COLO668 (cell line): ENCODE measurements at regions not wholly inside any gene's neighbourhood (a gene's known extent, or its start where the extent isn't known, plus 50 kb on each side); places are given as distances from the start of the nearest gene placed in this dataset.
"Not testable (repeated sequence)": the region's sequence is repeated elsewhere in the genome, so short reads cannot be mapped to it uniquely, and the experiment has no call there.

ENCODE experiments used
- DNase-seq: peaks from one replicate; lab custom pipeline; 2025; ENCODE audit not compliant: unreplicated experiment; lab: John Stamatoyannopoulos, UW

DNA sequence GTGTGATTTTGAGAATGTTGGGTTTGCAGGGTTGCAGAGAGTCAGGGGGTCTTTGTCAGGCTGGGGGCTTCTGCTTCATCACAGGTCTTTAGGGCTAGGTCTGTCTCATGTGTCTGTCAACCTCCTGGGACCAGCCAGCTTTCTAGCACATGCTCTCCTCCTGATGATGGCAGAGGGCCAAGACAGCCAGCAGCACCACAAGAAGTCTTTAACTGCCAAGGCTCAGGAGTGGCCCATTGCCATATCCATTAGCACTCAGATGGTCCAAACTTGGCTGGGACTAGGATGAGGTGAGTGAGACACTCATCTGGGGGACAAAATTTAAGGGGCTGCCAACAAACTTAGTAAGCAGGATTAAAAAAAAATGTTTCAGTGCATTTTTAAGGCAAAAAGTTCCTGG is 384.2 kb upstream of the CDH10 start:
- DNase-seq, result no peak

DNA sequence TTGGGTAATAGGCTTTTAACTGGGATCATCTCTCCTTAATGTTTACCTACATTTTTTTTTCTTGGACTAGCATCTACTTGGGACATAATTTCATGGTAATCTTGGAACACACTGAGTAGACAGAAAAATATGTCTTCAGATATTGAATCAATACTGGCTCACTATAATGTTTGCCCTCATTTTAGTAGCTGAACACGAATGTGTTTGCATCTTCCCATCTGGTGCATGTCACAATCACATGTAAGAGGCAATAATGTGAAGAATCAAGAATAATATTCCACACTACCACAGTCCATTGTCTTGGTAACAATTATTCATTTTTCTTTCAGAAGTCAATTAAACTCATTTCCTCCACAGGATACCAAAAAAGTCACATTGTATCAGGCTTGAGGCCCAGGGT is 382.7 kb upstream of the CDH10 start:
- no peak for DNase-seq

DNA sequence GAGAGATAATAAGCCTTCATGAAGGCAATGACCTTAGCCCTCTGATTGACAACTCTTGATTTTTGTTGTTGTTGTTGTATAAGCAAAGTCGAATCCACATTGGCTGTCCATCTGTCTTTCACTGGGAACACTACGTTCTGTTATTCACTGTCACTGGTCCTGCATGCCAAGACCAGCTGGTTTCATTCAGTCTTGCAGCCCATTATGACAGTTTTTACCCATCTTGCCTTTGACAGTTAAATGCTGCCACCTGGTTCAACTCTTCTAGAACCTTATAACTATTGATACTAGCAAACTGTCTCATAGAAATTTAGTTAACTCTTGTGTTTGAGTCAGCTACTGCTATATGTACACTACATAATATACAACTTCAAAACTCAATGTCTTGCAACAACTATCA is 382.3 kb upstream of the CDH10 start:
- no peak for DNase-seq

DNA sequence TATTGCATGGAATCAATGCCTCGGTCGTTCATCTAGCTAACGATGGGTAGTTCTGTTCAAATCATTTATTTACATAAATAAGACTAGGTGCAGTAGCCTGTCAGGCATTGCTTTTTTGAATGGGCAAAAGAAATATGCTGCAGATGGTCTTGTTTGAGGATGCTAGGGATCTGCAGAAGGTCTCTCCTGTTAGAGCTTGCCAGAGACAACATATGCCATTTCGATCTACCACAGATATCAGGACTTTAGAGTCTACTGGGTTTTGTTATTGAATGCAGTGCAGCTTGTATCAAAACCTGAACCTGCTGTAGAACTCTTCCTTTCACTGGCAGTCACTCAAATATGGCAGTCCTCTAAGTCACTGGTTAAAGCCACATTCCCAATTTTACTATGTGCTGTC is 381.1 kb upstream of the CDH10 start:
- DNase-seq, result no peak

DNA sequence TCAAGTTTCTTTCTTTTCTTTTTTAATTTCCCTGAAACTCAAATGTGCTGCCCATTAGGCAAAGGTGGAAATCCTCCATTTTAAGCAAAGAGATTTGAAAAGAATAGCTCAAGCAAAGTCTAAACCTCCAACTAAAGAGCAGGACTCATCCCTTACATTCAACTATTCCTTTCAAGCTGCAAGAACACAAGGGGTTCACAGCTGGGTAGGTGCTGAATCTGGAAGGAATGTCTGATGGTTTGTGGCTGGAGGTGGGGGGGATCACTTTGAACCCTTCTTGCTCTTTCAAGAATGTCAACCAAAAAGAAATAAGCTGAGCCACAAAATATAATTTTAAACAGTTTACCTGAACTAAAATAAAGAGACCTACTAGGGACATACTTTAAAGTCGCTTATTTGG is 375.7 kb upstream of the CDH10 start:
- no peak for DNase-seq

DNA sequence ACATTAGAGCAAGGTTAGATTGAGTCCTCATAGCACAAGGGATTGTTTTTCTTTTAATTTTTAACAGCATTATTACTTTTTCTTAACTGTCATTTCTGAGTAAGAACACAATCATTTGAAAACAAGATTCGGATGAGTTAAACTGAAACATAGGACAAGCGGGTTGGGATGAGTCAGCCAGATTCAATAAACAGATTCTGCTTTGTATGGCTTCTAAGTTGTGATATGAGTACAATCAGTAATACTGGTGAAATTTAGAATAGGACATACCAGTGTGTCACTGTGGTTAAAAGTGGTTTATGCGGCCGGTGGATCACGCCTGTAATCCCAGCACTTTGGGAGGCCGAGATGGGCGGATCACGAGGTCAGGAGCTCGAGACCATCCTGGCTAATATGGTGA is 364.3 kb upstream of the CDH10 start:
- DNase-seq, result no peak

DNA sequence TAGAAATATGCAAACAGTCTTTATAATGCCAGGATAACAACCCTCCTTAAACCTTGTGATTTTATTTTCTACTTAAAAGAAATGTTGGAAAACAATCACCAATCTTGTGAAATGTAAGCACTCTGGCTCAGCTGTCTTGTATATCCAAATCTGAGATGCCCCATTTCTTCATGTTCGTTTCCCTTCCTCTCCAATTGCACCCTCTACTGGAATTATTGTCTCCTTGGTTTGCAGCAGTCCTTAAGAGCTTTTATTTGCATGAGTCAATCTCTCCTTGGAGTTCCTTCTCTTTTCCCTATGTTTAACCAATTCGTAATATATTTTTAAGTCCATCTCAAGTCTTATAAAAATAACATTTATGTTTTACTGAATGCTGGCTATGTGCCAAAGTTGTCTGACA is 362.0 kb upstream of the CDH10 start:
- no peak for DNase-seq

DNA sequence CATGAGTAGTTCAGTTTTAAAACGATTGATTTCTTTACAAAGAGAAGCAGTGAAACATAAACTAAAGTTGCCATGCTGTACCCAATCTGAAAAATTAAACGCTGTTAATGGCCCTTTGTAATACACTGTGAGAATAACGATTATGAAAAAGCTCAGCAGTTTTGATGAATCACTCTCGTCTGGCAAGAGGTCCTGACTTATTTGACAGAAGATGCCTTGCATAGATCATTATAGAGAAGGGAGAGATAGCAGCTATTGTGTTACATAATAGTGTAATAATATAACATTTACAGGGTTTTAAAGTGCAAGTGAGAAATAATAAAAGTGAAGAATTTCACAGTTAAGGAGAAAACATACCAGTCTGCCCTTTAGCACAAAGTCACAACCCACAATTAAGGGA is 361.5 kb upstream of the CDH10 start:
- no peak for DNase-seq

DNA sequence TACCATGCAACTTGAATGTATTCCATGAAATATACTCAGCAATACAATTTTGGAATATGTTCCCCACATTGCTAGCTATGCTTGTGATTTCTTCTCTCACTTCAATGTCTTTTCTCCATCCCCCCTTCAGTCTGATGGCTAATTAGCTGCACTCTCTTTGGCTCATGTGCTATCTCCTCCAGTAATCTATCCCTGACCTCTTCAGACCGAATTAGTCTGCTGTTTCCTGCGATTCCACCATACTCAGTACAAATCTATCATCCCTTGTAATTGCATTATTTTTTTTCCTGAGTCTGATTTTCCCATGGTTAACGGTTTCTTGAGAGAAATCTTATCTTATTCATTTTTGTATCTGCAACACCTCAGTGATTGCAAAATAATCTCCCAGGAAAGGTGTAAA is 360.7 kb upstream of the CDH10 start:
- no peak for DNase-seq

DNA sequence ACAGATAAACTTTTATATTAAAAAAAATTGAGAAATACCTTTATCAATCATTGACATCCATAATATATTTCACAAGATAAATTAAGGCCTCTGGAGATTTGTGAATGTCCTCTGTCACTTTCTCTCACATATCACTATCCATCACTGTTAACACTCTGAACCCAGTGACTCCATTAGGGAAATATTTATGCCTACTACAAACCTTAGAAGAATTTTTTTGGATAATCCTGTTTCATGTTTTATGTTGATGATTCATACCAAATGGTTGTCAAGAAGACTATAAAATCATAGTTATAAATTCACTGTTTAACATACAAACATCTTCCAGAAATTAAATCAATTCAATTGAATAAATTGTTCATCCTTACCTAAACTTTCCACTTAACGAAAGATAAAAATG is 357.6 kb upstream of the CDH10 start:
- no peak for DNase-seq

DNA sequence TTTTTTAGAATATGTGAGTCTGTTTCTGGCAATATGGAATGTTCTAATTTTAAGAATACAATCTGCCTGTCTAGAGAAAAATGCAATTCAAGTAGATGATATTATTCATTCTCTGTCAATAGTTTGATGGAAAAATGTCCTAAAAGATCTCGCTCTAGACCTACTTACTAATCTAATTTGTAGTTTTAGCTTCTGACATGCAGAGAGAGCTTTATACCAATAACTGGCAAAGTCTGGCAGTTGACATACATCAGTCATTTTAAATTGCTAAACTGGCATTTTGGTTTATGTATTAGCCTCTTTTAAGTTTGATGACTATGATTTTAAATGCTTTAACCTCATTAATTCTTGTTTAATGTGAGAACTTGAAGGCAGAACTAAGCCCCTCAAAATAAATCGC is 355.0 kb upstream of the CDH10 start:
- no peak for DNase-seq

DNA sequence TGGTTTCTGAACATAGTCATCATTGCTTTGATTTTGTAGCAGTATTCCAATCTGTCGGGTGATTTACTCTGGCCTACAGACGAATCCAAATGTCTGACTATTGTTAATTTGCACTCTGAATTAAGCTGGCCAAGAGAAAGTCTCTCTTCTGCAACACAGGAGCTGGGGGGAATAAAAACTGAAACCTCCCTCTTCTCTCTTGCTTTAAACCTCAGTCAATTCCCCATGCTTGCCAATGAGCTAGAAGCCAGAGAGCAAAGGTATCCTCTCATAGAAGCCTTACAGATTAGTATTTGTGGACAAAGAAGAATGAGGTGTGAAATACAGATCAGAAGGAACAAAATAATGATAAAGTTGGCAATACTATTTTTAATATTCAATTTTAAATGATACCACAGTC is 353.9 kb upstream of the CDH10 start:
- DNase-seq, result no peak

DNA sequence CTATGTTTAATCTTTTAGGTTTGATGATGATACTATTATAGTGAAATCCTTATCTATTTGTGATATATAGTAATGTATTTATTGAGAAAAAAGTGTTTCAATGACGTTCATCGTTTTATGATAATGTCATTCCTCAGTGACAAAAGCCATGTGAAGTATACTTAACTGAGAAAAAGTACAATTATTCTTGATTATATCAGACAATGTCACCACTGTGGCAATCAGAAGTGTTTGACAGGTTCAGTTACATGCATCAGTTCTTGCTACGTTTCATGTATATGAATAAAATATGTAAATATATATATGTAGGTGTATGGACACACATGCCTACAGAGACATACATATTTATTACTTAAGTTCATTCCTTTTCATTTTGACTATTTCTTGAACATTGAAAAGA is 341.5 kb upstream of the CDH10 start:
- DNase-seq, result no peak

DNA sequence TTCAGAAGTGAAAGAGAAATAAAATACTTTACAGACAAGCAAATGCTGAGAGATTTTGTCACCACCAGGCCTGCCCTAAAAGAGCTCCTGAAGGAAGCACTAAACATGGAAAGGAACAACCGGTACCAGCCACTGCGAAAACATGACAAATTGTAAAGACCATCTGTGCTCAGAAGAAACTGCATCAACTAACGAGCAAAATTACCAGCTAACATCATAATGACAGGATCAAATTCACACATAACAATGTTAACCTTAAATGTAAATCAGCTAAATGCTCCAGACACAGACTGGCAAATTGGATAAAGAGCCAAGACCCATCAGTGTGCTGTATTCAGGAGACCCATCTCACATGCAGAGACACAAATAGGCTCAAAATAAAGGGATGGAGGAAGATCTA is 333.8 kb upstream of the CDH10 start:
- not testable (repeated sequence) for DNase-seq

DNA sequence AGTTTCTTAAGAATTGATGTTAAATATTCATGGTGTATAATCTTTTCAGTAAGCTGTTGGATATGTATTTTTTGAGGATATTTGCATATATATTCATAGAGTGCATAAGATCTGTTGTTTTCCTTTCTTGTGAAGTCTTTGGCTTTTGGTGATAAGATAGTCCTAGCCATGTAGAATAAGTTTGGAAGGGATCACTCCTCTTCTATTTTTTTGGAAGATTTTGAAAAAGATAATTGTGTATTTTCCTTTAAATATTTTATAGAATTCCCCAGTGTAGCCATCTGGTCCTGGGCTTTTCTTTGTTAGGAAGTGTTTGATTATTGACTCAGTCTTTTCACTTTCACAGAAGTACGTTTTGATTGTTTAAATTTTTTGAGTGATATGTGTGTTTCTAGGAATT is 318.8 kb upstream of the CDH10 start:
- no peak for DNase-seq

DNA sequence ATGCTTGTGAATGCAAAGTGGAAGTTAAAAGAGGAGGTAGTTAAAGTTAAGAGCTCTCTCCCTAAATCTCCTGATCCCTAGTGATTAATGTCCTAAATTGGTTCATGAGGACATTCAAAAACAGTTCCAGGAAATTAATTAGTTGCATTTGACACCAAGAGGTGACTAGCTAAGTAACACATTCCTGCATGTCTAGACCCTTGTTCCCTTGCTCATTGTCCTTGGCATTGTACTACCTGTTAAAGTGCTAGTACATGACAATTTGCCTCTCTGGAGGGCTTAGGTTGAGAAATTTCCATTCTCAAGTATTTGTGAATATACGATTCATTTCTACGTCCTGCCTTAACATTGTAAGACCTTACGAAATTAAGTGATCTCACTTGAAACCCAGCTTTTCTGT is 278.6 kb upstream of the CDH10 start:
- no peak for DNase-seq

DNA sequence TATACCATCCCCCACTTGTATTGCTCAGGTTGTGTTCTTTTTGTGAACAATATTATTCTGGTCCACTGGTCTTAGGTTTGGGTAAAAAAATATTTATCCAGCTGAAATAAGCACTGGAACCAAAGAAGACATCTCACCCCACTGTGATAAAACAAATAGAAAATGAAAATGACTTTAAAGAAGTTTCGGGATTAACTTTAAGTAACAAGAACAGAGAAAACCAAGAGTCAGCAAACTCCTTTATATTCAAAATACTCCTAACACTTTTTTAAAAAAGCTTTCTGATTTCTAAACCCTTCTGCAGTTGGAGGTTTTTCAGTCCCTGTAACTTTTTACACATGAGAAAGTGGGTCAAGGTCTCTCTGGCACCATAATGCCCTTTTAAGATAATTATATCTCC is 273.9 kb upstream of the CDH10 start:
- DNase-seq, result no peak

DNA sequence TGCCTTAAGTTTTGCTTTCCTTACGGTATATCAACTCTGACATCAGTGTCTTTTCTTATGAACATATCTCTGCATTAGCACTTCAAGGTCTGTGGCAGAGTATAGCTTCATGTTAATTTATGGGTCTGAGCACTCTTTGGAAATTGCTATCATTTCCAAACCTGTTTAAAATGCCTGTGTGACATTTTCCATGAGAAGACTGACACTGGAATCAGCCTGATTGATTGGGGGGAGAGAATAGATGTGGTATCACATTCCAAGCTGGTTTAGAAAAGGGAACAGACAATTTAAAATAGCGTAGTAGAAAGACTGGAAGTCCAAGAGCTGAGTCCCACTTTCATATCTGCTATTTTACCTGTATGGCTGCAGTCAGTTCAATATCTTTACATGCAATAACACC is 272.1 kb upstream of the CDH10 start:
- DNase-seq, result no peak

DNA sequence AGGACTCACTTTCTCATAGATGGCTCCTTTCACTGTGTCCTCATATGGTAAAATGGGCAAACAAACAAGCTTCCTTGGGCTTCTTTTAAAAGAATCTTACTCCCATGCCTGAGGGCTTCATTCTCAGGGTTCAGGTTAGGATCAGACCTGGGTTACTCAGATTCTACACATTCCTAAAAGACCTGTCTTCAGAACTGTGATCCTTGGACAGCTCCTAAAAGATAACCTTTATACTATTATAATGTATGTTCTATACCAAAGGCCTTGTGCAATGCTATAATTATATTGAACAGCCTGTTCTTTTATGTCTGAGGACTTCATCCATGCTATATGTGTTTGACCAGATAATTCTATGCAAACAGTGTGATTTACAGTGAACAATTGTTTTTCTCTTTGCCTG is 264.4 kb upstream of the CDH10 start:
- no peak for DNase-seq

DNA sequence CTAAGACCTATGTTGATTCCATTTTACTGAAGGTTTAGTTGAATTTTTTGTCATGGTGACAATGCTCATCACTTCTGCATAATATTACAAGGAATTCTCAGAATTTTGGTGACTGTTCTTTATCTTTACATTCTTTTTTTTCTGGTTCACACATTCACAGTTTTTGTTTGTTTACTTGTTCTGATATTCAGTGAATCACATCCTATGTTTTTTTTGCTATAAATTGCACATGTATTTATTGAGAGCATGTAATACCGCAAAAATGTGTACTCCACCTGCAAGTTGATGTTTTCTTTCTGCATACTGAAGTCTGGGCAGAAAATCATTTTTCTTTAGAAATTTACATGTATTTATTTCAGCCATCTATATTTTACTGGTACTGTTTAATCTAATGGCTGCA is 261.9 kb upstream of the CDH10 start:
- DNase-seq, result no peak

DNA sequence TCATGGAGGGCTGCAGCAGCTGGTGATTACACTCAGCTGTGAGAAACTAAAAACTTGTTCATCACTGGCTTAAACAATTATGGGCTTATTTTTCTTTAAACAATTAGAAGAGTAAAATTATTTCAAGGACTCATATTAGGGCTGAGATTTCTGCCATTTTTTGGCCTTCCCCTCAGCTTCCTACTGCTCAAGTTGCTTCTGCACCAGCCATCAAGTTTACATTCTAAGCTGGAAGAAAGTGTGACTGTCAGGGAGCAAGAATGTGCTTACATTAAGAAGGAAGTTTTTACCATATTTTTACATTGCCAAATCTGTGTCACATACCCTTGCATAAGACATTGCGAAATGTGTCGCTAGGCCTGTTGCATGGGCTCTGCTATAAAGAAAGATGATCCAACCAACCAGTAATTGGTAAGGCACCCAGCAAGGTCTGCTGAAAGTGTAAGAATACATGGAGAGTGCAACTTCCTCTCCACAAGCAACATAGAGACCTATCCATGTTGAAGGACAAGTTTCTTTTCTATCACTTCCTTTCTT is 260.3 kb upstream of the CDH10 start:
- DNase-seq, result no peak

DNA sequence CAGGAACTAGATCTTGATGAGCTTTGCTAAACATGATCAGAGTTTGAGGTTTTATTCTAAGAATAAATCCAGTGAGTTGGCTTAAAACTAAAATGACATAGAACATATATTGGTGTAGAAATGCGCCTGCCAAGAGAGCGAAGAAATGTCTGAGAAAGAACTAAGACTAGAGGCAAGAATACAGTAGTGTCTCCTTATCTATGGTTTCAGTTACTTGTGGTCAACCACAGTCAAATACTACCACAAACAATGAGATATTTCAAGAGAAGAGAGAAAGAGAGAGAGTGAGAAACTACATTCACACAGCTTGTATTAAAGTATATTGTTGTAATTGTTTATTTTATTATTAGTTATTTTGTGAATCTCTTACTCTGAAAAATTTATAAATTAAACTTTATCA is 254.4 kb upstream of the CDH10 start:
- no peak for DNase-seq

DNA sequence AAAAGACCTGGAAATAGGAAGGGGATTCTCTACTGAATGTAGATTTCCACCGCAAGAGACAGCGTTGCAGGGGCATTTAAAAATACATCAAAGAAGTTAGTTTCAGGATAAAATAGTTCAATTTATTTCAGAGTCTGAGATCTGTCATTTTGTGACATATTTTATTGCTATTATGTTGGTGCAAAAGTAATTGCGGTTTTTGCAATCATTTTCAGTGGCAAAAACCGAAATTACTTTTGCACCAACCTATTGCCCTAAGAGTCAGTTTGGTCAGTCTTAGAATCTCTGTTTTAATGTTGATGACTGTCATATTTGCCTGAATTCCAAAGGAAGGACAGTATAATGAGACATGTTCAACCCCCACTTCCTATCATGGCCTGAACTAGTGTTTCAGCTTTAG is 219.5 kb upstream of the CDH10 start:
- DNase-seq, result no peak

DNA sequence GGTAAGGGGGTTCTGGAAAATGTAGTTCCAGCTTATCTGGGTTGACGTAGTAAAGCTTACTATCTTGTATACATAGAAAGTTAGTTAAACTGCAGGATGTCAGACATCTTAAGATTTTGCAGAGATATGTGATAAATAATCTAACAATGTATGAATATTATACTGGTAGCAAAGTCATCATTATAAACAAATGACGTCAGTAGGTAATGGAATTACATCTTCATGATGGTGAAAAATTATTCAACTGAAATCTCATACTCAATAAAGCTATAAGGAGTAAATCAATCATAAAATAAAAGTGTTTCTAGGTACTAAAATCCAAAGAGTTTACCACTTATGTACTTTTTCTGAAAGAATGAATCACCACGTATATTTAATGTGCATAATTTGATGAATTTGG is 217.3 kb upstream of the CDH10 start:
- DNase-seq, result no peak
